Activated T-helper 2 cell treated with anti-CD3 and anti-CD28 coated beads, Interferon-gamma antibody, Interleukin-2, Interleukin-4, amounts not matched to agents 10 μg/mL and 5 μg/mL and 100 μg/mL, durations not matched to agents 14 hours and 24 hours and 36 hours (primary cell): ENCODE measurements at regions not wholly inside any gene's neighbourhood (a gene's known extent, or its start where the extent isn't known, plus 50 kb on each side); places are given as distances from the start of the nearest gene placed in this dataset.

Experiments used
- DNase-seq: peaks from one replicate; pipeline ENCODE4 v3.0.0; 2021; ENCODE audit warnings: low spot score
- H3K27ac Mint-ChIP-seq: one replicate; pipeline ENCODE4 v1.8.0; 2021; ENCODE audit warnings: mixed read lengths
- H3K27me3 Mint-ChIP-seq: one replicate; pipeline ENCODE4 v1.8.0; 2021; ENCODE audit warnings: low read depth, mixed read lengths
- H3K36me3 Mint-ChIP-seq: one replicate; pipeline ENCODE4 v1.8.0; 2021; ENCODE audit warnings: low read depth, mixed read lengths
- H3K4me1 Mint-ChIP-seq: one replicate; pipeline ENCODE4 v1.8.0; 2021; ENCODE audit warnings: low read depth, mixed read lengths
- H3K4me3 Mint-ChIP-seq: one replicate; pipeline ENCODE4 v1.8.0; 2021; ENCODE audit warnings: low read depth, mild to moderate bottlenecking, moderate library complexity, mixed read lengths
- H3K9me3 Mint-ChIP-seq: one replicate; pipeline ENCODE4 v1.8.0; 2021; ENCODE audit warnings: mixed read lengths
- intact Hi-C: fragments of 100-400 bp; cut with micrococcal nuclease; formaldehyde crosslinking; loops from one replicate; pipeline ENCODE4 v1.15.1; 2023

DNA sequence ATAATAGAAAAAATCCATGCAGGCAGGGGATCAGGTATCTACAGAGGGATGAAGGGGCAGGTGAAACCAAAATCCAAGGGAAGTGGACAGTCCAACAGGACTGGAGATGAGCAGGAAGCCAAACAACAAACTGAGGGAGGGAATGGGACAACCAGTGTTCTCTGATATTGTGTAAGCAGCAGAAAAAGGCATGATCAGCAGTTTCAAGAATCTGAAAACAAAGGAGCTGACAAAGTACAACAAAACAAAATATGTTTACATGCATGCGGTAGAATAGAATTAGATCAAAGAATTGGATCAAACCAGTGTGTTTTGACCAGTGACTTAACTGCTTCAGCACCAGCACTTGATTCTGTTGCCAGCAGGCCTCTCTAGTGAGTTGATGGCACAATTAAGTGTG is 729.7 kb downstream of the RFPL4B start:
- Mint-ChIP-seq H3K36me3 (no peaks in the 10 kb centered on the region), H3K27ac (no peak overlapping the region), H3K9me3 (no peaks in the 10 kb centered on the region), H3K4me1 (no peaks in the 10 kb centered on the region), H3K27me3 (no peaks in the 10 kb centered on the region), H3K4me3 (no peak overlapping the region)
- DNase-seq, result no peak
- intact Hi-C loops, result no loop called here

DNA sequence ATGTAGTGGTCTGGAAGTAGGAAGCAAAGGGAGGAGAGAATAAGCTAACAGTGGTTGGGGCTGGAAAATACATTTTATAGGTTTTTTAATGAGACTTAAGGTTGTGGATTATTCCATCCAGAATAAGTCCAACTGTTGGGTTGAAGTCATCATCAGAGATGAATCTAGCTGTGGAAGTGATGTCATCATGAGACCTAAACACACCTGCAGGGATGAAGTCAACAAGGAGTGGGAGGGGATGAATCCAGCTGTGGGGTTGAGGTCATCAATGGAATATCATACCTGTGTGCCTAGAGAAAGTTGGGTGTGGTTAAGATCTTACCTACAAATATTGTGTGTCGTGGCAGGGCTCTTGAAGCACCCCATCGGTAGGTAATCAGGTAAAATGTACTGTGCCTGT is 730.7 kb downstream of the RFPL4B start:
- H3K27ac Mint-ChIP-seq, result no peak overlapping the region
- H3K27me3 Mint-ChIP-seq, result no peaks in the 10 kb centered on the region
- H3K4me1 Mint-ChIP-seq, result no peaks in the 10 kb centered on the region
- DNase-seq, result no peak
- no peaks in the 10 kb centered on the region for H3K36me3 Mint-ChIP-seq
- intact Hi-C loops, result no loop called here
- H3K4me3 Mint-ChIP-seq, result no peak overlapping the region
- H3K9me3 Mint-ChIP-seq, result no peaks in the 10 kb centered on the region

DNA sequence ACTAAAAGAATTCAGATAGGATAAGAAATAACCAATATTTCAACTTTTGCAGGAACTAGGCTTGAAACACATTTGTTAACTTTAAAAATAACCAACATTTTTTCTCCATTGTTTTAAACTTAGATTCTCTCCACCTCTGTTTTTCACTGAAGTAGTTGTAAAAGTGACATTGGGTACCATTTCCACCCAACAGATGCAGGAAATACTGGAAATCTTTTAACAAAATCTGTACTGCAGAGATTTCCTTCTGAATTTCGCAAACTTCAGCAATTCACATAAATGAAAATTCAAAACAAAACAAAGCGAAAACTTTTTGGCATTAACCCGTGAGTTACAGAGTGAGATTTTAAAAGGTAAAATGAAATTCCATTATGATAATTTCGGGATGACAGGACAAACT is 731.7 kb downstream of the RFPL4B start:
- Mint-ChIP-seq H3K36me3 (no peaks in the 10 kb centered on the region), H3K27me3 (no peaks in the 10 kb centered on the region), H3K4me1 (no peaks in the 10 kb centered on the region), H3K4me3 (no peak overlapping the region), H3K9me3 (no peaks in the 10 kb centered on the region), H3K27ac (no peak overlapping the region)
- no peak for DNase-seq
- intact Hi-C loops, result no loop called here

DNA sequence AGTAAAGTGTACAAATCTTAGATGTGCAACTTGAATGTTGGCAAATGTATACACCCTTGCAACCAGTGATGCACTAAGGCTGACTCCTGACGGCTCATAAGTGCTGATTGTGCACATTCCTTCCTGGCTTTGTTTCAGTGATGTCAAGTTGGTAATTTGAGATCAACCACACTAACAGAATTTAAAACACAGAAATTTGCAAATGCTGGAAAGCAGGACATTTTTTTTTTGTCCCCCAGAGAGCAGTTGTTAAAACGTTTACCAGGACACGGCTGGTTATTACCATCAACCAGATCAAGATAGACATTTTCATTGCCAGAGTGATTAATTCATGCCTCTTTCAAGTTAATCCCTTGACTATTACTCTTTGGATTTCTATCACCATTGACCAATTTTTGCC is 735.6 kb downstream of the RFPL4B start:
- H3K4me1 Mint-ChIP-seq, result no peaks in the 10 kb centered on the region
- H3K27me3 Mint-ChIP-seq, result no peaks in the 10 kb centered on the region
- no peak overlapping the region for H3K4me3 Mint-ChIP-seq
- no peak overlapping the region for H3K27ac Mint-ChIP-seq
- no peaks in the 10 kb centered on the region for H3K9me3 Mint-ChIP-seq
- DNase-seq, result no peak
- intact Hi-C loops, result no loop called here
- no peaks in the 10 kb centered on the region for H3K36me3 Mint-ChIP-seq

DNA sequence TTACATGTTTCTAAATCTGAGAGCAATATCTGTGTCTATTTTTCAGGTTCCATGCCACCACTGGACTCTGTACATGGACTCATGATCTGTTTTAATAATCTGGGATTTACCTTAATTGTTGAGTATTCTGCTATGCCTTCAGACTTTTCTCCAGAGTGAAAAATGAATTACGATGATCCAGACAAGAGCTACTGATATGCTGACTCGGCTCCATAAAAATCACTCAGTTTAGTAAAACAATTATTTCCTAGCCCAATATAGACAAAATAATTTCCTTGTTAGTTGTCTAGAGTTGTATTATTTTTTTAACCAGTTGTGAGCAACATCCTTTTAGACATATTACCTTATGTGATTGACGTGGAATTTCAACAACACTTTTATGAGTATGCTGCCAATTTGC is 736.8 kb downstream of the RFPL4B start:
- no peak overlapping the region for H3K4me3 Mint-ChIP-seq
- no peaks in the 10 kb centered on the region for H3K9me3 Mint-ChIP-seq
- H3K36me3 Mint-ChIP-seq, result no peaks in the 10 kb centered on the region
- DNase-seq, result no peak
- H3K27ac Mint-ChIP-seq, result no peak overlapping the region
- H3K4me1 Mint-ChIP-seq, result no peaks in the 10 kb centered on the region
- intact Hi-C loops, result no loop called here
- H3K27me3 Mint-ChIP-seq, result no peaks in the 10 kb centered on the region

DNA sequence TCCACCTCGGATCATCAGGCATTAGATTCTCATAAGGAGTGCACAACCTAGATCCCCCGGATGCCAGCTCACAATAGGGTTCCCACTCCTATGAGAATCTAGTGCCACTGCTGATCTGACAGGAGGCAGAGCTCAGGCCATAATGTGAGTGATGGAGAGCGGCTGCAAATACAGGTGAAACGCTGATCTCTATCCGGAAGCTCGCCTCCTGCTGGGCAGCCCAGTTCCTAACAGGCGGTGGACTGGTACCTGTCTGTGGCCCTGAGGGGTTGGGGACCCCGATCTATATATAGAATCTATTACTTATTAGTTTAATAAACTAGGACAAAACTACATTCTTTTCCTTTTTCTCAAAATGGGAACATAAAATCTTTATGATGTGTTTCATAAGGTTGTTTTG is 741.9 kb downstream of the RFPL4B start:
- no peak for DNase-seq
- Mint-ChIP-seq H3K27ac (no peak overlapping the region), H3K36me3 (no peaks in the 10 kb centered on the region), H3K9me3 (no peaks in the 10 kb centered on the region), H3K4me1 (no peaks in the 10 kb centered on the region), H3K4me3 (no peak overlapping the region), H3K27me3 (no peaks in the 10 kb centered on the region)
- intact Hi-C loops, result no loop called here

DNA sequence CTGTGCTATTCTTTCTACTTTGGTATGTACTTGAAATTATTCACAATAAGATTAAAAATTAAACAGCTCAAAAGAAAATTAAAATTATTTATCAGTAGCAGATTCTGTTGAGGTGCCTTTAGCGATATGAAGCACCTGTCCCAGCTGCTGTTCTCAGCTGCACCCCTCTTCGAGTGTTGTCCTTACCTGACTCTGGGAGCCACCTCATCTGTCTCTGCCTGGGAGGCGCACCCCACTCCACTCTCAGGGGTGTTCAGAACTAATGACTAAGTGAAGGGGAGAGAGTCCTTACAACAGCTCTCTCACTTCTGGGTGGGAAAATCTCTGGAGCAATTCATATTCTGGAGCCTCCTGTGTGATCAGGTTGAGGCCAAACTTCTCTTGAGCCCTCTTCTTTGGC is 745.7 kb downstream of the RFPL4B start:
- no peak overlapping the region for H3K4me3 Mint-ChIP-seq
- intact Hi-C loops, result no loop called here
- no peaks in the 10 kb centered on the region for H3K4me1 Mint-ChIP-seq
- H3K9me3 Mint-ChIP-seq, result no peaks in the 10 kb centered on the region
- no peak for DNase-seq
- H3K27ac Mint-ChIP-seq, result no peak overlapping the region
- H3K36me3 Mint-ChIP-seq, result no peaks in the 10 kb centered on the region
- H3K27me3 Mint-ChIP-seq, result no peaks in the 10 kb centered on the region

DNA sequence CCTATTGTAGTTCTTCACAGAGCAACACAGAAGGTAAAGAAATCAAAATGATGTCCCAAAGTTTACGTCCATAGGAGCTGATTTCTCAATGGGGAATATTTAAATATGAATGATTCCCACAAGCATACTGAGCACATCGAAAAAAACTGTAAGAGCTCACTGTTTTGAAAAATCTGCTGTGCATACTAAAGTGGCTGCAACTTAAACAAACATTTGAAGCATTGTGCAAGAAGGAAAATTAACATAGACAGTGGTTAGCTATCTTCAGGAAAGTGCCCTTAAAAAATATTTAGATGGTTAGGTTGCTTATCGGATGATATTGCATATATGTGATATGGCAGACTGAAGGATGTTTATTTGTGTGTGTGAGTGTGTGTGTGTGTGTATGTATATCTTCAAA is 747.6 kb downstream of the RFPL4B start:
- no peak overlapping the region for H3K4me3 Mint-ChIP-seq
- H3K36me3 Mint-ChIP-seq, result no peaks in the 10 kb centered on the region
- DNase-seq, result no peak
- H3K9me3 Mint-ChIP-seq, result no peaks in the 10 kb centered on the region
- intact Hi-C loops, result no loop called here
- H3K27ac Mint-ChIP-seq, result no peak overlapping the region
- H3K27me3 Mint-ChIP-seq, result no peaks in the 10 kb centered on the region
- H3K4me1 Mint-ChIP-seq, result no peaks in the 10 kb centered on the region

DNA sequence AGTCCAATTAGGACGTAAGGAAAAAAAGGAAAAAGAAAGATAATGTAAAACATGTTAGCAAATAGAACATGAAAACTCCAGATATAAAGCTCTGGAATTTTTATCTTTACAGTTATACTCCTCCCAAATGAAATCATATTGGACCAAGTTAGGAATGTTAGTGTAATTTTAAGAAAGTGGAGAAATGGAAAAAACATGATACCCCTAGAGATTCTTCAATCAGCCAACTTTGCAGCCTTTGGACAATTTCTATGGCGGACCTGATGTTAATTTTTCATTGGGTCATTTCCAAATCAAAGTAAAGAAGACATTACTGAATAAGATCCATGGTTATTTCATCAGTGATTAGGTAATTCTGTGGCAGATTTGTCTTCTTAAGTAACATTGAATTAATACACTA is 748.7 kb downstream of the RFPL4B start:
- intact Hi-C loops, result no loop called here
- Mint-ChIP-seq H3K27ac (no peak overlapping the region), H3K4me3 (no peak overlapping the region), H3K4me1 (no peaks in the 10 kb centered on the region), H3K36me3 (no peaks in the 10 kb centered on the region), H3K9me3 (no peaks in the 10 kb centered on the region), H3K27me3 (no peaks in the 10 kb centered on the region)
- DNase-seq, result no peak

DNA sequence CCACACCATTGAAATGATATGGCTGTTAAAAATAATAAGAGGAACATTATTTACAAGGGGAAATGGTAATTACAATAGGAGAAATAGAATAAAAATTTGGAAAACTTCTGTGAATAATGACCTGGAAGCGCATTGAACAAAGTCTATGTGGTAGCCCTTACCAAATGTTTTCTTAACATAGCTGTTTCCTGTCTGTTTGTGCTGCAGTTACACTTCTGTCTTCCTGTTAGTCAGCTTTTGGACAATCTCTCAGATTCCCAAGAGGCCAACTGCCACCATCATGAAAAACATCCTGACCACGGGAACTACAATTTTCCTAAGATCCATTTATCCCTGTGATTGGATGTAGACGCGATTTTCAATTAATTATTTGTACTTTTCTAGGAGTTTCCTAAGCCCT is 754.4 kb upstream of the MARCKS start:
- Mint-ChIP-seq H3K4me3 (no peak overlapping the region), H3K27ac (no peak overlapping the region), H3K36me3 (no peaks in the 10 kb centered on the region), H3K27me3 (no peaks in the 10 kb centered on the region), H3K4me1 (no peaks in the 10 kb centered on the region), H3K9me3 (no peaks in the 10 kb centered on the region)
- intact Hi-C loops, result no loop called here
- DNase-seq, result no peak

DNA sequence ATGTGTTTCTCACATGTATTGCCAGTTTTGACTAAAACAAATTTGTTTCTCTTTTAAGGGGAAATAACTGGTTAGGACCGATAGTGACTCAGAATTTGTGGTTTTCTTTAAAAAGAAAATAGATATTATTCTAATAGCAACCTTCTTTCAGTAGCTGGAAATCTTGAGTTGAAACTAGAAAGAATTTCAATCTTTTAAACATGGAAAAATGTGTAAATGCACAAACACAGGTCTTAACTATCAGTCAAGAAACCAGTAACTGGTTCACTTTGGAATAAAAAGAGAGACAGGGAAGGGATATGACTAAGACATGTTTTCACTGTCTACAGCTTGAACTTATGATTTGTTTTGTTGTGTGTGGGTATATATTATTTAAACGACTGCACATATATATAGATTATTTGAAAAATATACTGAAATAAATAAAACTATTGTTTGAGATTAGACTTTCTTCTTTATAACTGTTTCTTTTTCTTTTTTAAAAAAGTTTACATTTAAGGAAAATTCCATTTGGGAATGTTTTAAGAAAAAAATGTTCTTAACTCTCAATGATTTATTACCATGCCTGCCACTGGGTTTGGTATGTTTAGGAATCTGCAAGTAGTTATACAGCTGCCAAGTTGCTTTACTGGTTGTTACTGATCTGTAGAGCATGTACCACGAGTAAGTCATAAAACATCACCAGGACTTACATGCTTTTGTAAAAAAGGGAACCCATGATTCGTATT is 753.3 kb upstream of the MARCKS start:
- H3K27me3 Mint-ChIP-seq, result no peaks in the 10 kb centered on the region

DNA sequence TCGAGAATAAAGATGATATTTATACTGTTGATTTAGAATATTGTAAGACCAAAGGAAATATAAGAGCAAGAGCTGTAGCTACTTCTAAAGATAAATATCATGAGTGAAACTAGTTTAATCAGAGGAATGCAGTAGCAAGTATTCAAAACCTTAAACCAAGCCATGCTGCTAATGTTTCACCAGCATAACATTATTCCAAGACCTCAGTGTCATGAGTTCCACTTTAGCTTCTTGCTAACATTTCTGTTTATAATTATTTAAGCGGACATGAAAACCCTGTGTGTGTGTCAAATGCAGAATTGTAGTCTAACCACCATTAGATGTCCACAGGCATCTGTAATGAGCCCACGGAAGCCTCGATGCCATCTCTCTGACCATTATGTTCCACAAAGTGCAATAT is 752.6 kb upstream of the MARCKS start:
- H3K27ac Mint-ChIP-seq, result no peak overlapping the region
- intact Hi-C loops, result no loop called here
- H3K4me1 Mint-ChIP-seq, result no peaks in the 10 kb centered on the region
- H3K36me3 Mint-ChIP-seq, result no peaks in the 10 kb centered on the region
- no peaks in the 10 kb centered on the region for H3K9me3 Mint-ChIP-seq
- no peak overlapping the region for H3K4me3 Mint-ChIP-seq
- H3K27me3 Mint-ChIP-seq, result no peaks in the 10 kb centered on the region
- DNase-seq, result no peak

More for the DNA sequence above, 753.3 kb upstream of the MARCKS start:
- intact Hi-C loops, result no loop called here
- Mint-ChIP-seq H3K36me3 (no peaks in the 10 kb centered on the region), H3K4me3 (no peak overlapping the region), H3K9me3 (no peaks in the 10 kb centered on the region), H3K4me1 (no peaks in the 10 kb centered on the region), H3K27ac (no peak overlapping the region)
- DNase-seq, result no peak

DNA sequence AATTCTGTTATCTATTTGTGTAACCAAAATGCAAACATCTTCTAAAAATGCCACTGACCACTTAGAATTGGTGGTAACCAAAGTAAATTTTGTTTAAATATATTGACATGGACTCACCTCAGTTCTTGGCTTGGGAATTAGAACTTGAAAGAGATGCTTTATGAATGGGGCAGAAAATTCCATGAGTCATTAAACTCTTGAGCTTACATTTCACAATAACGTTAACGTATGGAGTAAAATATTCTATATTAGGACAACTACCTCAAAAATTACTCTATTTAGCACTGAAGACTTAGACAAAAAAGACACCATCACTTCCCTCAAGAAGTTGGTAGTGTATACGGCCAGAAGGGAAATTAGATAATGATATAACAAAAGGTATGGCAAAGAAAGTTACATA is 752.2 kb upstream of the MARCKS start:
- DNase-seq, result no peak
- no peaks in the 10 kb centered on the region for H3K4me1 Mint-ChIP-seq
- no peak overlapping the region for H3K4me3 Mint-ChIP-seq
- no peaks in the 10 kb centered on the region for H3K27me3 Mint-ChIP-seq
- intact Hi-C loops, result no loop called here
- no peaks in the 10 kb centered on the region for H3K9me3 Mint-ChIP-seq
- H3K36me3 Mint-ChIP-seq, result no peaks in the 10 kb centered on the region
- H3K27ac Mint-ChIP-seq, result no peak overlapping the region

DNA sequence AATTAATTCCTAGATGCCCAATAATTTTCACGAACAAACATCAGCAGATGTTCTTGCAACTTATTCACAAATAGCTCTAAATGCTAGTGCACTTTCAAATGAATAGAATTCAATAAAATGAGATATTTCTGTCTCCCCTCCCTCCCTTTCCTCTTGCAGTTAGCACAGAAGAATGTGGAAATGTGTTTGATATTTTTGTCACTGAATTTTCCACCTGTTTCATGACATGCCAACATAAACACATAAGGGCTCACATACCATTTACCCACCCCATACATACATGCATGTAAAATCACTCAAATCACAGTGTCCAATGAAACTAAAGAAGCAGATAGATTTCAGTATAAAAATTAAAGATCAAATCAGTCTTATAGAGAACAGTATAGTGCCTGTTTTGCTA is 746.9 kb upstream of the MARCKS start:
- Mint-ChIP-seq H3K27me3 (no peaks in the 10 kb centered on the region), H3K4me3 (no peak overlapping the region), H3K36me3 (no peaks in the 10 kb centered on the region), H3K9me3 (peaks cover 14% of the 10 kb centered on the region), H3K27ac (no peak overlapping the region), H3K4me1 (no peaks in the 10 kb centered on the region)
- intact Hi-C loops, result no loop called here
- no peak for DNase-seq
